Thoracic aorta (tissue), 2 donors: ENCODE measurements at regions not wholly inside any gene's neighbourhood (a gene's known extent, or its start where the extent isn't known, plus 50 kb on each side); places are given as distances from the start of the nearest gene placed in this dataset.

Experiments used
- ATAC-seq: fragments of 150-250 bp; one replicate; pipeline ENCODE4 v1.8.0; 2017; ENCODE audit warnings: low read depth; ENCODE audit not compliant: insufficient number of reproducible peaks, low FRiP score
- DNase-seq: peaks from one replicate; pipeline ENCODE4 v3.0.0-alpha.2; 2020; ENCODE audit warnings: low spot score
- H3K27ac ChIP-seq, 2 donors: fragments of 200-600 bp; sonication (generic); 1 replicate in 1 of 2; 2 replicates in 1 of 2; pipeline ENCODE4 v1.5.1; 2016; ENCODE audit warnings: mild to moderate bottlenecking in 2 of 2, moderate library complexity in 2 of 2
- H3K27me3 ChIP-seq: fragments of 200-600 bp; sonication (generic); replicated peaks from 2 replicates; pipeline ENCODE4 v1.6.0; 2016; ENCODE audit warnings: mild to moderate bottlenecking; ENCODE audit not compliant: insufficient read depth
- H3K36me3 ChIP-seq: fragments of 200-600 bp; sonication (generic); one replicate; pipeline ENCODE4 v1.5.1; 2016
- H3K4me1 ChIP-seq, 2 donors: fragments of 200-600 bp; sonication (generic); 1 replicate in 1 of 2; 2 replicates in 1 of 2; pipeline versions ENCODE4 v1.5.1 to v1.6.0; 2016; ENCODE audit warnings: low read depth in 2 of 2, mild to moderate bottlenecking in 1 of 2; ENCODE audit not compliant: control insufficient read depth in 1 of 2
- H3K4me3 ChIP-seq: fragments of 200-600 bp; sonication (generic); 2 replicates; pipeline ENCODE4 v1.5.1; 2016; ENCODE audit warnings: mild to moderate bottlenecking
- H3K9me3 ChIP-seq: fragments of 200-600 bp; sonication (generic); 2 replicates; pipeline ENCODE4 v1.5.1; 2016
- CTCF ChIP-seq: fragments of 200-600 bp; sonication (generic); IDR thresholded peaks from one replicate; pipeline ENCODE4 v1.5.1; 2019; ENCODE audit warnings: antibody characterized with exemption

GRCh38 chr16:73713778-73714495 is 582.7 kb upstream of the PSMD7 start:
- no peak for DNase-seq
- H3K27me3 ChIP-seq, result no peaks in the 10 kb centered on the region
- H3K4me1 ChIP-seq, result peaks cover 13 to 34% of the 10 kb centered on the region in 2 donors
- peak; percentile 10 for TF ChIP-seq CTCF
- H3K4me3 ChIP-seq, result no peak overlapping the region
- no peaks in the 10 kb centered on the region for H3K36me3 ChIP-seq
- no peak overlapping the region for H3K27ac ChIP-seq
- no peak for ATAC-seq
- no peaks in the 10 kb centered on the region for H3K9me3 ChIP-seq

- H3K27ac ChIP-seq, result no peak overlapping the region
- TF ChIP-seq CTCF, result no peak
- ATAC-seq, result no peak
- H3K4me3 ChIP-seq, result no peak overlapping the region
- DNase-seq, result no peak
- no peaks in the 10 kb centered on the region for H3K36me3 ChIP-seq
- H3K27me3 ChIP-seq, result no peaks in the 10 kb centered on the region
- no peaks in the 10 kb centered on the region for H3K9me3 ChIP-seq
- H3K4me1 ChIP-seq, result peaks cover 13 to 34% of the 10 kb centered on the region in 2 donors
Observed at GRCh38 chr16:73713251-73713650, 583.4 kb upstream of the PSMD7 start.

- DNase-seq (no peak), ATAC-seq (no peak)
- Histone ChIP-seq H3K27ac (no peak overlapping the region), H3K4me1 (peaks cover 13 to 34% of the 10 kb centered on the region in 2 donors), H3K4me3 (peak overlapping the region; percentile 36), H3K27me3 (no peaks in the 10 kb centered on the region), H3K36me3 (no peaks in the 10 kb centered on the region), H3K9me3 (no peaks in the 10 kb centered on the region)
- TF ChIP-seq CTCF, result no peak
Observed at GRCh38 chr16:73711406-73712080, 585.1 kb upstream of the PSMD7 start.

GRCh38 chr16:73710526-73710925 is 586.1 kb upstream of the PSMD7 start:
- TF ChIP-seq CTCF, result no peak
- Histone ChIP-seq H3K36me3 (no peaks in the 10 kb centered on the region), H3K4me3 (no peak overlapping the region), H3K9me3 (no peaks in the 10 kb centered on the region), H3K27me3 (no peaks in the 10 kb centered on the region), H3K27ac (no peak overlapping the region), H3K4me1 (peaks cover 13 to 34% of the 10 kb centered on the region in 2 donors)
- no peak for DNase-seq
- ATAC-seq, result no peak

GRCh38 chr16:73707863-73708262 is 588.8 kb upstream of the PSMD7 start:
- Histone ChIP-seq H3K36me3 (no peaks in the 10 kb centered on the region), H3K27me3 (no peaks in the 10 kb centered on the region), H3K4me1 (peaks cover 9 to 23% of the 10 kb centered on the region in 2 donors), H3K9me3 (no peaks in the 10 kb centered on the region), H3K27ac (no peak overlapping the region), H3K4me3 (no peak overlapping the region)
- DNase-seq (no peak), ATAC-seq (no peak)
- TF ChIP-seq CTCF, result no peak
